G401 (cell line): ENCODE measurements at regions not wholly inside any gene's neighbourhood (a gene's known extent, or its start where the extent isn't known, plus 50 kb on each side); places are given as distances from the start of the nearest gene placed in this dataset.
"Not testable (repeated sequence)": the region's sequence is repeated elsewhere in the genome, so short reads cannot be mapped to it uniquely, and the experiment has no call there.

Experiments
- DNase-seq: peaks from one replicate; pipeline ENCODE4 v3.0.0-alpha.2; 2015; ENCODE audit warnings: low spot score
- in situ Hi-C: cut with HindIII; loops from 2 replicates; pipeline ENCODE4 v1.10.0; 2016; ENCODE audit warnings: low sequenced_read_pairs, mixed read lengths

GRCh38 chr6:28812778-28813569 lies 110.8 kb downstream of the TRIM27 start:
- no peak for DNase-seq
- in situ Hi-C loops = no loop called here

GRCh38 chr6:28814032-28814976 lies 109.5 kb downstream of the TRIM27 start:
- in situ Hi-C loops = no loop called here

GRCh38 chr6:28816339-28816908 lies 107.4 kb downstream of the TRIM27 start:
- in situ Hi-C loops = no loop called here
- no peak for DNase-seq

More at GRCh38 chr6:28814032-28814976, 109.5 kb downstream of the TRIM27 start:
- DNase-seq = no peak

GRCh38 chr6:28816909-28817807 lies 106.6 kb downstream of the TRIM27 start:
- peak; percentile 33 for DNase-seq

GRCh38 chr6:28817808-28818145 lies 106.0 kb downstream of the TRIM27 start:
- DNase-seq = no peak
- in situ Hi-C loops = no loop called here

More at GRCh38 chr6:28816909-28817807, 106.6 kb downstream of the TRIM27 start:
- in situ Hi-C loops = no loop called here

DNA sequence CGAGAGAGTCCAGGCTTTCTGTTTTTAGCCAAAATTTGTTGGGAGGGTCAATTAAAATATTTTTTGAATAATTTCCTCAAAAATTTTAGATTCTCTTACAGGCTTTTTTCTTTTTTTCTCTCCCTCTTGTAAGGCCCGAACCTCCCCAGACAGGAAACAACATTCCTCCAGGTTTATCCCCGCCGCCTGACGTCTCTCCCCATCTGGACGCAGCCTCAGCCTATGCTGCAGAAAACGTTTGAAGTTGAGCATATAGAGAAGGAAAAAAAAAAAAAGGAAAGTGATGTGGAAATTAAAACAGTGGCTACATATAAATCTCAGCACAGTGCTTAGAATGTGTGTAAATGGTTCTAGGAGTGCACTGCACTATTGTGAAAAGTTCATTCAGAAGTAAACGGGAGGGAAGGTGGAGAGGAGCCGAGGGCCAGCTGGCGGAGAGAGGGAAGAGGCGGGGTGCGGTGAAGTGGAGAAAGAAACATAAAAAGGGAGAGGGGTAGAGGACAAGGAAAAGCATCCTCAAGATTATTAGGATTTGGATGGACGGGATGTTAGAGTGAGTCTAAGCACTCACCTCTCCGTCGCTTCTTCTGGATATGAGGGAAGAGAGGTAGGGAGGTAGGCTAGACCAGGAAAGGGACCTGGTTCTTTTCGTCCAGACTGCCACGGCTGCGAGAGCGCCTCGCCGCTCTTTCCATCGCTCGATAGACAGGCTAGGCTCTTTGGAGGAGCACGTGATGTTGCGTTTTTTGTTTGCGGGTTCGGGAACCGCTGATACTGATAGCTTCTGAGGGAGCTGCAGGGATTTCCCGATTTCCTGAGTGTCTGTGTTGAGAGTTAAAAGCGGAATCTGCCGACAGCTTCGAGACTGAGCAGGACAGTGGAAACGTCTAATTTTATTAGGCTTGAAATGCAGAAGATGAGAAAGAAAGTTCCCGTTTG lies 98.7 kb downstream of the TRIM27 start:
- in situ Hi-C loops = no loop called here
- no peak for DNase-seq

GRCh38 chr6:28825732-28826293 lies 98.0 kb downstream of the TRIM27 start:
- no peak for DNase-seq
- in situ Hi-C loops = no loop called here

DNA sequence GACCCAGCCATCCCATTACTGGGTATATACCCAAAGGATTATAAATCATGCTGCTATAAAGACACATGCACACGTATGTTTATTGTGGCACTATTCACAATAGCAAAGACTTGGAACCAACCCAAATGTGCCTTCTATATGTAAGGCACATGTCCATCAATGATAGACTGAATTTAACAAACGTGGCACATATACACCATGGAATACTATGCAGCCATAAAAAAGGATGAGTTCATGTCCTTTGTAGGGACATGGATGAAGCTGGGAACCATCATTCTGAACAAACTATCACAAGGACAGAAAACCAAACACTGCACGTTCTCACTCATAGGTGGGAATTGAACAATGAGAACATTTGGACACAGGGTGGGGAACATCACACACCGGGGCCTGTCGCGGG lies 92.1 kb downstream of the TRIM27 start:
- in situ Hi-C loops, DNase-seq: not testable (repeated sequence)

GRCh38 chr6:28836703-28837102 lies 87.1 kb downstream of the TRIM27 start:
- in situ Hi-C loops, DNase-seq: not testable (repeated sequence)

GRCh38 chr6:28838289-28838633 lies 85.5 kb downstream of the TRIM27 start:
- DNase-seq = peak; percentile 83
- in situ Hi-C loops = no loop called here

- peak; percentile 76 for DNase-seq
- in situ Hi-C loops = no loop called here
These were observed 84.9 kb downstream of the TRIM27 start for GRCh38 chr6:28838634-28839442.

- in situ Hi-C loops = no loop called here
- peak; percentile 25 for DNase-seq
These were observed 84.2 kb downstream of the TRIM27 start for GRCh38 chr6:28839443-28840120.

GRCh38 chr6:28841290-28841689 lies 82.5 kb downstream of the TRIM27 start:
- in situ Hi-C loops = no loop called here
- DNase-seq = no peak

DNA sequence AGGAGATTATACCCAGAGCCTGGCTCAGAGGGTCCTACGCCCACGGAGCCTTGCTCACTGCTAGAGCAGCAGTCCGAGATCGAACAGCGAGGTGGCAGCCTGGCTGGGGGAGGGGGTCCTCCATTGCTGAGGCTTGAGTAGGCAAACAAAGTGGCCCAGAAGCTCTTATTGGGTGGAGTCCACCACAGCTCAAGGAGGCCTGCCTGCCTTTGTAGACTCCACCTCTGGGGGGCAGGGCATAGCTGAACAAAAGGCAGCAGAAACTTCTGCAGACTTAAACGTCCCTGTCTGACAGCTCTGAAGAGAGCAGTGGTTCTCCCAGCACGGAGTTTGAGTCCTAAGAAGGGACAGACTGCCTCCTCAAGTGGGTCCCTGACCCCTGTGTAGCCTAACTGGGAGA lies 75.0 kb downstream of the TRIM27 start:
- DNase-seq, in situ Hi-C loops: not testable (repeated sequence)
